H1 (cell line): ENCODE measurements at regions not wholly inside any gene's neighbourhood (a gene's known extent, or its start where the extent isn't known, plus 50 kb on each side); places are given as distances from the start of the nearest gene placed in this dataset.

ENCODE experiments used
- CTCF ChIA-PET: fragments of 300-600 bp; sonication (Branson Sonifier 250); formaldehyde crosslinking; loops from one replicate; lab custom pipeline; 2021; ENCODE audit not compliant: partially characterized antibody; lab: Charles Lee
- POLR2A ChIA-PET: fragments of 300-600 bp; sonication (Branson Sonifier 250); formaldehyde crosslinking; loops from one replicate; lab custom pipeline; 2021; ENCODE audit warnings: inconsistent platforms; ENCODE audit not compliant: partially characterized antibody; lab: Charles Lee
- DNase-seq, 2 experiments: peaks; one replicate each; pipeline versions ENCODE4 v3.0.0 to v3.0.0-alpha.2; 2010 to 2022; ENCODE audit warnings: low spot score in 2 of 2, low read depth in 1 of 2, mixed read lengths in 1 of 2
- FAIRE-seq: peaks from 2 replicates; lab custom pipeline; 2011; peaks lifted over from hg19 to GRCh38; lab: Jason Lieb, UNC
- H2AFZ ChIP-seq: 2 replicates; pipeline ENCODE4 v1.8.1; 2012; ENCODE audit warnings: low read length, inconsistent platforms
- H2AK5ac ChIP-seq: 2 replicates; pipeline ENCODE4 v1.6.1; 2013; ENCODE audit warnings: low read depth, low read length
- H2BK120ac ChIP-seq: replicated peaks from 2 replicates; pipeline ENCODE3; 2013; ENCODE audit warnings: low read depth, low read length, inconsistent platforms
- H2BK12ac ChIP-seq: 2 replicates; pipeline ENCODE4 v1.6.1; 2013; ENCODE audit warnings: low read depth, low read length
- H2BK15ac ChIP-seq: 2 replicates; pipeline ENCODE4 v1.6.1; 2013; ENCODE audit warnings: low read length
- H2BK20ac ChIP-seq: 2 replicates; pipeline ENCODE4 v1.6.1; 2013; ENCODE audit warnings: low read length
- H2BK5ac ChIP-seq: 2 replicates; pipeline ENCODE4 v1.6.1; 2013; ENCODE audit warnings: low read depth, low read length
- H3K14ac ChIP-seq: 2 replicates; pipeline ENCODE4 v1.6.1; 2013; ENCODE audit warnings: inconsistent platforms; ENCODE audit not compliant: insufficient read length
- H3K18ac ChIP-seq: 2 replicates; pipeline ENCODE4 v1.6.1; 2013; ENCODE audit warnings: low read length; ENCODE audit errors: extremely low read depth
- H3K23ac ChIP-seq: 2 replicates; pipeline ENCODE4 v1.6.1; 2013; ENCODE audit warnings: inconsistent platforms; ENCODE audit not compliant: insufficient read length
- H3K23me2 ChIP-seq: 2 replicates; pipeline ENCODE4 v1.6.1; 2013; ENCODE audit warnings: low read depth, low read length
- H3K27ac ChIP-seq: 2 replicates; pipeline ENCODE4 v1.6.1; 2011; ENCODE audit warnings: low read depth, low read length, inconsistent platforms
- H3K27me3 ChIP-seq, 4 experiments: replicated peaks in 1 of 4; 1 replicate in 1 of 4; 2 replicates in 3 of 4; pipeline versions ENCODE4 v1.6.1 to v1.8.1; 2011 to 2013; ENCODE audit warnings: low read length in 3 of 4, mild to moderate bottlenecking in 3 of 4, inconsistent platforms in 2 of 4, mixed read lengths in 2 of 4, moderate library complexity in 1 of 4; ENCODE audit not compliant: control insufficient read depth in 3 of 4, insufficient read depth in 3 of 4; ENCODE audit errors: extremely low read depth in 1 of 4
- H3K36me3 ChIP-seq, 4 experiments: 2 replicates each; pipeline versions ENCODE4 v1.6.1 to v1.8.1; 2011 to 2013; ENCODE audit warnings: mild to moderate bottlenecking in 4 of 4, low read length in 3 of 4, moderate library complexity in 2 of 4, control low read depth in 1 of 4, inconsistent platforms in 1 of 4; ENCODE audit not compliant: insufficient read depth in 4 of 4, control insufficient read depth in 2 of 4
- H3K4ac ChIP-seq: replicated peaks from 2 replicates; pipeline ENCODE3; 2013; ENCODE audit warnings: low read length, low read depth, mixed read lengths, inconsistent platforms; ENCODE audit not compliant: insufficient read length
- H3K4me1 ChIP-seq, 4 experiments: replicated peaks in 1 of 4; 1 replicate in 1 of 4; 2 replicates in 3 of 4; pipeline versions ENCODE4 v1.6.1 to v1.8.1; 2011 to 2013; ENCODE audit warnings: low read length in 3 of 4, inconsistent platforms in 2 of 4, mixed read lengths in 1 of 4; ENCODE audit not compliant: insufficient read depth in 4 of 4, control insufficient read depth in 3 of 4
- H3K4me2 ChIP-seq, 2 experiments: 2 replicates each; pipeline versions ENCODE4 v1.6.1 to v1.8.1; 2011 to 2013; ENCODE audit warnings: low read depth in 2 of 2, low read length in 2 of 2, control low read depth in 1 of 2, inconsistent platforms in 1 of 2, mild to moderate bottlenecking in 1 of 2; ENCODE audit not compliant: insufficient read depth in 1 of 2
- H3K4me3 ChIP-seq, 4 experiments: fragments of 200-600, 300-600 bp in 1 of 4; sonication (generic), shearing (Covaris generic), sonication (Bioruptor Twin) in 1 of 4; 2 replicates each; pipeline versions ENCODE4 v1.5.1 to v1.8.1; 2011 to 2016; ENCODE audit warnings: low read length in 4 of 4, low read depth in 3 of 4, control low read depth in 2 of 4, inconsistent platforms in 2 of 4, mild to moderate bottlenecking in 2 of 4, mixed read lengths in 1 of 4, moderate library complexity in 1 of 4; ENCODE audit not compliant: insufficient read depth in 2 of 4; ENCODE audit errors: extremely low read depth in 1 of 4
- H3K56ac ChIP-seq: replicated peaks from 2 replicates; pipeline ENCODE3; 2013; ENCODE audit warnings: low read depth, mild to moderate bottlenecking, mixed read lengths, low read length, inconsistent platforms; ENCODE audit not compliant: insufficient read length
- H3K79me1 ChIP-seq: 2 replicates; pipeline ENCODE4 v1.6.1; 2013; ENCODE audit warnings: low read depth, low read length, control low read depth
- H3K79me2 ChIP-seq, 2 experiments: 2 replicates each; pipeline versions ENCODE4 v1.6.1 to v1.8.1; 2012 to 2013; ENCODE audit warnings: low read length in 2 of 2, mild to moderate bottlenecking in 2 of 2, inconsistent platforms in 1 of 2; ENCODE audit not compliant: insufficient read depth in 2 of 2, control insufficient read depth in 1 of 2
- H3K9ac ChIP-seq, 4 experiments: replicated peaks in 1 of 4; 1 replicate in 1 of 4; 2 replicates in 3 of 4; pipeline versions ENCODE4 v1.6.1 to v1.8.1; 2011 to 2013; ENCODE audit warnings: low read depth in 3 of 4, low read length in 3 of 4, control low read depth in 2 of 4, mild to moderate bottlenecking in 2 of 4, moderate library complexity in 2 of 4, inconsistent platforms in 1 of 4; ENCODE audit errors: extremely low read depth in 1 of 4
- H3K9me3 ChIP-seq, 2 experiments: 2 replicates each; pipeline versions ENCODE4 v1.6.1 to v1.8.1; 2012 to 2013; ENCODE audit warnings: mild to moderate bottlenecking in 2 of 2, moderate library complexity in 2 of 2, control low read depth in 1 of 2, inconsistent platforms in 1 of 2, low read depth in 1 of 2, low read length in 1 of 2, mixed read lengths in 1 of 2; ENCODE audit not compliant: insufficient read depth in 2 of 2
- H4K20me1 ChIP-seq, 2 experiments: replicated peaks in 1 of 2; 2 replicates each; pipeline versions ENCODE3 to v1.8.1; 2011 to 2013; ENCODE audit warnings: inconsistent platforms in 2 of 2, low read length in 2 of 2, mild to moderate bottlenecking in 1 of 2; ENCODE audit not compliant: insufficient read depth in 2 of 2, control insufficient read depth in 1 of 2
- H4K5ac ChIP-seq: 2 replicates; pipeline ENCODE4 v1.6.1; 2013; ENCODE audit warnings: low read length, low read depth, mixed read lengths, inconsistent platforms; ENCODE audit not compliant: insufficient read length
- H4K8ac ChIP-seq: 2 replicates; pipeline ENCODE4 v1.8.0; 2013; ENCODE audit warnings: mild to moderate bottlenecking, moderate library complexity, low read length, inconsistent platforms; ENCODE audit not compliant: insufficient read depth; ENCODE audit errors: extremely low read depth
- H4K91ac ChIP-seq: replicated peaks from 2 replicates; pipeline ENCODE3; 2013; ENCODE audit warnings: low read length, mixed read lengths, inconsistent platforms; ENCODE audit not compliant: insufficient read length
- BCL11A ChIP-seq, 2 experiments: IDR thresholded peaks; one replicate each; pipeline ENCODE4 v1.6.1; 2011; ENCODE audit warnings: low read depth in 2 of 2, low read length in 2 of 2, mild to moderate bottlenecking in 2 of 2
- POLR2A ChIP-seq, 2 experiments: IDR thresholded peaks; 1 replicate in 1 of 2; 2 replicates in 1 of 2; pipeline ENCODE4 v1.6.1; 2011; ENCODE audit warnings: low read depth in 2 of 2, low read length in 2 of 2, mild to moderate bottlenecking in 2 of 2; ENCODE audit errors: control extremely low read depth in 1 of 2
- SP1 ChIP-seq: IDR thresholded peaks from 2 replicates; pipeline ENCODE4 v1.6.1; 2011; ENCODE audit warnings: low read depth, low read length
- WGBS, 2 experiments: shearing (Covaris generic) in 1 of 2; methylation state at CpG; one replicate each; pipeline versions ENCODE4 v1.1.6 to v1.1.7; 2013 to 2015; ENCODE audit warnings: low lambda C conversion rate in 2 of 2, mixed read lengths in 2 of 2, inconsistent platforms in 1 of 2, low coverage in 1 of 2, missing lambda C conversion rate in 1 of 2; ENCODE audit not compliant: insufficient replicate concordance in 2 of 2, insufficient coverage in 1 of 2, insufficient read length in 1 of 2; ENCODE audit errors: extremely low coverage in 1 of 2, missing lambda C conversion rate in 1 of 2; 5-methylcytosine and 5-hydroxymethylcytosine counted together

DNA sequence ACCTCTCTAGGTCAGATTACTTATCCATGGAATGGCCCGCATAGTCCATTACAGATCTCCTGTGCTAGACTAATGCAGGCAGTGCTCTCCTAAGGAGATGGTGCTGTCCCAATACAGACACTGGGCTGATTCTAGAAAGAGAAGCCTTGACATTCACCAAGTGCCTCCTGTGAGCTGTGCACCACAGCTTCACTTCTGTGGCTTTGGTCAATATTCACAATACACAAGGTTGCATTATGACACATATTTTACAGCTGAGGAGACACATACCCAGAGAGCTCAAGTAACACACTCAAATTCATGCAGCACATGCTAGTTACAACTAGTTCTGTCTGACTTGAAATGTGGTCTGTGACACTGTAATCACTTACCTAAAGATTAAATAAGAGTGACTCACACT lies 59.4 kb upstream of the LRRC8B start:
- Histone ChIP-seq H2BK15ac (no peak overlapping the region), H3K9ac (no peak overlapping the region), H4K5ac (no peak overlapping the region), H3K9me3 (no peaks in the 10 kb centered on the region), H2BK20ac (no peak overlapping the region), H3K79me2 (no peaks in the 10 kb centered on the region), H3K23ac (no peak overlapping the region), H2BK120ac (no peak overlapping the region), H3K36me3 (no peaks in the 10 kb centered on the region), H3K79me1 (no peaks in the 10 kb centered on the region), H3K18ac (no peak overlapping the region), H3K27me3 (no peaks in the 10 kb centered on the region), H3K14ac (no peak overlapping the region), H2BK5ac (no peak overlapping the region), H4K91ac (no peak overlapping the region), H3K4me1 (no peaks in the 10 kb centered on the region), H2BK12ac (no peak overlapping the region), H3K4me3 (no peak overlapping the region), H4K20me1 (no peaks in the 10 kb centered on the region), H3K27ac (no peak overlapping the region), H3K23me2 (no peaks in the 10 kb centered on the region), H3K4me2 (no peak overlapping the region), H2AK5ac (no peak overlapping the region), H3K4ac (no peak overlapping the region), H2AFZ (no peak overlapping the region), H4K8ac (no peak overlapping the region), H3K56ac (no peak overlapping the region)
- FAIRE-seq (no peak), DNase-seq (no peak)
- WGBS, 2 experiments: 96% methylated on average over 1 of the region's 1 CpG; no CpG with 5 or more reads in 1 of the 2 experiments
- ChIA-PET CTCF (interaction anchor here (0.8 to 1.6 kb wide), 4 partner anchors 9 to 380 kb away, joined by 3 to 4 read pairs (median 4); no protein-coding TSS in a partner anchor), POLR2A (interaction anchor here (1.1 kb wide), 1 partner anchor 191 kb away, joined by 3 read pairs; no protein-coding TSS in a partner anchor)
- TF ChIP-seq POLR2A (IDR thresholded peaks at IDR 0.05; ENCODE audit: control extremely low read depth in 1 of 2, low read depth in 2 of 2, low read length in 2 of 2) (no peak), SP1 (no peak), BCL11A (IDR thresholded peaks at IDR 0.05; ENCODE audit: low read depth in 2 of 2, low read length in 2 of 2) (no peak)
